Prostate gland (tissue), 2 donors: ENCODE measurements at regions not wholly inside any gene's neighbourhood (a gene's known extent, or its start where the extent isn't known, plus 50 kb on each side); places are given as distances from the start of the nearest gene placed in this dataset.

Experiments used
- DNase-seq: peaks from one replicate; pipeline ENCODE4 v3.0.0-alpha.2; 2019; ENCODE audit warnings: low spot score
- H3K27ac ChIP-seq, 2 donors: fragments of 200-600 bp; sonication (generic); 2 replicates each; pipeline ENCODE4 v1.5.1; 2017 to 2019
- H3K27me3 ChIP-seq: fragments of 200-600 bp; sonication (generic); replicated peaks from 2 replicates; pipeline ENCODE4 v1.5.1; 2019; ENCODE audit not compliant: insufficient read depth
- H3K36me3 ChIP-seq, 2 donors: fragments of 200-600 bp; sonication (generic); 1 replicate in 1 of 2; 2 replicates in 1 of 2; pipeline versions ENCODE4 v1.5.1 to v1.8.1; 2017 to 2019
- H3K4me1 ChIP-seq: fragments of 200-600 bp; sonication (generic); replicated peaks from 2 replicates; pipeline ENCODE4 v1.5.1; 2019
- H3K4me3 ChIP-seq, 2 donors: fragments of 200-600 bp; sonication (generic); 2 replicates each; pipeline ENCODE4 v1.5.1; 2017 to 2019
- H3K9me3 ChIP-seq: fragments of 200-600 bp; sonication (generic); 2 replicates; pipeline ENCODE4 v1.5.1; 2017
- CTCF ChIP-seq, 4 experiments: fragments of 200-600 bp in 2 of 4; fragments of 450-650 bp in 2 of 4; sonication (generic) in 2 of 4; IDR thresholded peaks; 1 replicate in 3 of 4; 2 replicates in 1 of 4; pipeline ENCODE4 v1.5.1; 2016 to 2019; ENCODE audit warnings: antibody characterized with exemption in 4 of 4, mild to moderate bottlenecking in 2 of 4, moderate library complexity in 2 of 4
- POLR2A ChIP-seq: fragments of 450-650 bp; IDR thresholded peaks from one replicate; pipeline ENCODE4 v1.6.1; 2016; ENCODE audit warnings: antibody characterized with exemption, mild to moderate bottlenecking
- POLR2AphosphoS5 ChIP-seq: sonication (generic); formaldehyde crosslinking; IDR thresholded peaks from one replicate; pipeline ENCODE4 v1.6.1; 2017; ENCODE audit warnings: antibody characterized with exemption
- WGBS: methylation state at CpG from one replicate; pipeline ENCODE4 v1.1.5; 2018; 5-methylcytosine and 5-hydroxymethylcytosine counted together
- intact Hi-C: fragments of 100-400 bp; cut with DNase I; formaldehyde crosslinking; loops from one replicate; pipeline ENCODE4 v1.14.2; 2022

- WGBS: 86% methylated on average over 2 of the region's 2 CpGs
- Histone ChIP-seq H3K4me1 (no peaks in the 10 kb centered on the region), H3K36me3 (no peaks in the 10 kb centered on the region), H3K27ac (no peak overlapping the region), H3K4me3 (no peak overlapping the region), H3K27me3 (no peaks in the 10 kb centered on the region), H3K9me3 (no peaks in the 10 kb centered on the region)
- intact Hi-C loops: no loop called here
- no peak for TF ChIP-seq POLR2AphosphoS5
- TF ChIP-seq CTCF (IDR thresholded peaks at IDR 0.05): no peak
- no peak for TF ChIP-seq POLR2A
- DNase-seq: no peak
Observed at GRCh38 chr2:5352286-5352685, 339.9 kb upstream of the SOX11 start.

GRCh38 chr2:5353565-5353964 is 338.6 kb upstream of the SOX11 start:
- no peak for TF ChIP-seq POLR2A
- TF ChIP-seq POLR2AphosphoS5: no peak
- no peak for TF ChIP-seq CTCF (IDR thresholded peaks at IDR 0.05)
- WGBS: 0% methylated on average over 1 of the region's 1 CpG
- Histone ChIP-seq H3K4me3 (no peak overlapping the region), H3K9me3 (no peaks in the 10 kb centered on the region), H3K36me3 (no peaks in the 10 kb centered on the region), H3K4me1 (no peaks in the 10 kb centered on the region), H3K27me3 (no peaks in the 10 kb centered on the region), H3K27ac (no peak overlapping the region)
- intact Hi-C loops: no loop called here
- no peak for DNase-seq

GRCh38 chr2:5359397-5359796 is 332.8 kb upstream of the SOX11 start:
- Histone ChIP-seq H3K27me3 (no peaks in the 10 kb centered on the region), H3K36me3 (no peaks in the 10 kb centered on the region), H3K4me1 (no peaks in the 10 kb centered on the region), H3K9me3 (no peaks in the 10 kb centered on the region), H3K4me3 (no peak overlapping the region), H3K27ac (no peak overlapping the region)
- intact Hi-C loops: no loop called here
- DNase-seq: no peak
- no peak for TF ChIP-seq CTCF (IDR thresholded peaks at IDR 0.05)
- no peak for TF ChIP-seq POLR2AphosphoS5
- TF ChIP-seq POLR2A: no peak
- 75% methylated on average over 6 of the region's 6 CpGs for WGBS

GRCh38 chr2:5360081-5360480 is 332.1 kb upstream of the SOX11 start:
- H3K36me3 ChIP-seq: no peaks in the 10 kb centered on the region
- no peak for TF ChIP-seq POLR2AphosphoS5
- TF ChIP-seq POLR2A: no peak
- TF ChIP-seq CTCF (IDR thresholded peaks at IDR 0.05): no peak
- H3K4me3 ChIP-seq: no peak overlapping the region
- H3K27me3 ChIP-seq: no peaks in the 10 kb centered on the region
- no peaks in the 10 kb centered on the region for H3K9me3 ChIP-seq
- 88% methylated on average over 9 of the region's 9 CpGs for WGBS
- intact Hi-C loops: no loop called here
- DNase-seq: no peak
- no peaks in the 10 kb centered on the region for H3K4me1 ChIP-seq
- no peak overlapping the region for H3K27ac ChIP-seq

- no peak for TF ChIP-seq CTCF (IDR thresholded peaks at IDR 0.05)
- TF ChIP-seq POLR2A: no peak
- no peak for TF ChIP-seq POLR2AphosphoS5
- no peaks in the 10 kb centered on the region for H3K27me3 ChIP-seq
- no peaks in the 10 kb centered on the region for H3K9me3 ChIP-seq
- no peak overlapping the region for H3K27ac ChIP-seq
- intact Hi-C loops: no loop called here
- 92% methylated on average over 4 of the region's 4 CpGs for WGBS
- DNase-seq: no peak
- H3K4me1 ChIP-seq: no peaks in the 10 kb centered on the region
- H3K36me3 ChIP-seq: no peaks in the 10 kb centered on the region
- no peak overlapping the region for H3K4me3 ChIP-seq
Observed at GRCh38 chr2:5364361-5364760, 327.8 kb upstream of the SOX11 start.
